ENCODE measurements at regions not wholly inside any gene's neighbourhood (a gene's known extent, or its start where the extent isn't known, plus 50 kb on each side); places are given as distances from the start of the nearest gene placed in this dataset.

- Mint-ChIP-seq H3K4me1 (ENCODE audit: low read depth, unreplicated experiment) (peaks cover 26% of the 10 kb centered on the region), H3K27me3 (ENCODE audit: unreplicated experiment) (no peaks in the 10 kb centered on the region), H3K27ac (ENCODE audit: unreplicated experiment) (no peak overlapping the region), H3K36me3 (ENCODE audit: insufficient read depth, unreplicated experiment) (peaks cover 9% of the 10 kb centered on the region), H3K4me3 (ENCODE audit: low read depth, unreplicated experiment) (no peak overlapping the region), H3K9me3 (ENCODE audit: low read depth, unreplicated experiment) (no peaks in the 10 kb centered on the region)
- CTCF ChIA-PET: interaction anchor here (0.7 kb wide), 3 partner anchors 86 to 379 kb away, joined by 3 to 4 read pairs (median 3); no protein-coding TSS in a partner anchor
- DNase-seq: no peak
- TF ChIP-seq, protein P1, sequence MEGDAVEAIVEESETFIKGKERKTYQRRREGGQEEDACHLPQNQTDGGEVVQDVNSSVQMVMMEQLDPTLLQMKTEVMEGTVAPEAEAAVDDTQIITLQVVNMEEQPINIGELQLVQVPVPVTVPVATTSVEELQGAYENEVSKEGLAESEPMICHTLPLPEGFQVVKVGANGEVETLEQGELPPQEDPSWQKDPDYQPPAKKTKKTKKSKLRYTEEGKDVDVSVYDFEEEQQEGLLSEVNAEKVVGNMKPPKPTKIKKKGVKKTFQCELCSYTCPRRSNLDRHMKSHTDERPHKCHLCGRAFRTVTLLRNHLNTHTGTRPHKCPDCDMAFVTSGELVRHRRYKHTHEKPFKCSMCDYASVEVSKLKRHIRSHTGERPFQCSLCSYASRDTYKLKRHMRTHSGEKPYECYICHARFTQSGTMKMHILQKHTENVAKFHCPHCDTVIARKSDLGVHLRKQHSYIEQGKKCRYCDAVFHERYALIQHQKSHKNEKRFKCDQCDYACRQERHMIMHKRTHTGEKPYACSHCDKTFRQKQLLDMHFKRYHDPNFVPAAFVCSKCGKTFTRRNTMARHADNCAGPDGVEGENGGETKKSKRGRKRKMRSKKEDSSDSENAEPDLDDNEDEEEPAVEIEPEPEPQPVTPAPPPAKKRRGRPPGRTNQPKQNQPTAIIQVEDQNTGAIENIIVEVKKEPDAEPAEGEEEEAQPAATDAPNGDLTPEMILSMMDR (IDR thresholded peaks at IDR 0.05; ENCODE audit: unreplicated experiment): no peak
- BruUV-seq (replicated peaks): no TSS peak
- intact Hi-C loops (cut with micrococcal nuclease; ENCODE audit: unreplicated experiment): no loop called here
Observed at GRCh38 chr2:158006961-158007719, 94.5 kb upstream of the UPP2 start.

GRCh38 chr2:158004126-158004764, 97.4 kb upstream of the UPP2 start:
- no peak for DNase-seq
- intact Hi-C loops (cut with micrococcal nuclease; ENCODE audit: unreplicated experiment): no loop called here
- no peaks in the 10 kb centered on the region for H3K36me3 Mint-ChIP-seq (ENCODE audit: insufficient read depth, unreplicated experiment)
- peaks cover 8% of the 10 kb centered on the region for H3K4me1 Mint-ChIP-seq (ENCODE audit: low read depth, unreplicated experiment)
- TF ChIP-seq, protein P1 (IDR thresholded peaks at IDR 0.05; ENCODE audit: unreplicated experiment): no peak
- no peaks in the 10 kb centered on the region for H3K27me3 Mint-ChIP-seq (ENCODE audit: unreplicated experiment)
- CTCF ChIA-PET: no interaction called here
- no peak overlapping the region for H3K4me3 Mint-ChIP-seq (ENCODE audit: low read depth, unreplicated experiment)
- H3K9me3 Mint-ChIP-seq (ENCODE audit: low read depth, unreplicated experiment): no peaks in the 10 kb centered on the region
- H3K27ac Mint-ChIP-seq (ENCODE audit: unreplicated experiment): no peak overlapping the region
- BruUV-seq (replicated peaks): no TSS peak

DNA sequence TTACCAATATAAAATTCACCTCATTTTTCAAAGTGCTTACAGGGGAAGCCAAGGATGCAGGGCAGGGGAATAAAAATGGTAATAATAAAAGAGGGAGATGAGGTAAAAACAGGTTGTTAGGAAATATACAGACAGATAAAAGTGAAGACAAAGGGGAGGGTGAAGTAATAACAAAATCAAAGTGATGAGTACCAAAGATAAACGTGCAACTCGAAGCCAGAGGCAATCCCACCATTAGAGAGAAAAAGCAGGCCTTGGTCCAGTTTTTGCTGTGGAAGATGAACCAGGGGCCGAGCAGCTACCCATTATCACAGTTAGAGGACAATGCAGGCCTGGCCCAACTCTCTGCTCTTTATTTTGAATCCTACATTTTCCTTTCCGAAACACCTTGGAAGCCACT, 99.6 kb upstream of the UPP2 start:
- H3K27ac Mint-ChIP-seq (ENCODE audit: unreplicated experiment): no peak overlapping the region
- no peak overlapping the region for H3K4me3 Mint-ChIP-seq (ENCODE audit: low read depth, unreplicated experiment)
- BruUV-seq (replicated peaks): no TSS peak
- peaks cover 3% of the 10 kb centered on the region for H3K4me1 Mint-ChIP-seq (ENCODE audit: low read depth, unreplicated experiment)
- no peaks in the 10 kb centered on the region for H3K9me3 Mint-ChIP-seq (ENCODE audit: low read depth, unreplicated experiment)
- CTCF ChIA-PET: interaction anchor here (1.0 kb wide), 1 partner anchor 119 kb away, joined by 3 read pairs; no protein-coding TSS in a partner anchor
- H3K27me3 Mint-ChIP-seq (ENCODE audit: unreplicated experiment): no peaks in the 10 kb centered on the region
- intact Hi-C loops (cut with micrococcal nuclease; ENCODE audit: unreplicated experiment): no loop called here
- no peak for DNase-seq
- TF ChIP-seq, protein P1 (IDR thresholded peaks at IDR 0.05; ENCODE audit: unreplicated experiment): no peak
- no peaks in the 10 kb centered on the region for H3K36me3 Mint-ChIP-seq (ENCODE audit: insufficient read depth, unreplicated experiment)

- intact Hi-C loops (cut with micrococcal nuclease; ENCODE audit: unreplicated experiment): no loop called here
Observed at GRCh38 chr2:157996799-157997198, 104.9 kb upstream of the UPP2 start.

More at GRCh38 chr2:157996799-157997198, 104.9 kb upstream of the UPP2 start:
- Mint-ChIP-seq H3K27me3 (ENCODE audit: unreplicated experiment) (no peaks in the 10 kb centered on the region), H3K27ac (ENCODE audit: unreplicated experiment) (no peak overlapping the region), H3K4me1 (ENCODE audit: low read depth, unreplicated experiment) (no peaks in the 10 kb centered on the region), H3K9me3 (ENCODE audit: low read depth, unreplicated experiment) (no peaks in the 10 kb centered on the region), H3K36me3 (ENCODE audit: insufficient read depth, unreplicated experiment) (no peaks in the 10 kb centered on the region), H3K4me3 (ENCODE audit: low read depth, unreplicated experiment) (no peak overlapping the region)
- CTCF ChIA-PET: interaction anchor here (0.6 kb wide), 1 partner anchor 1355 kb away, joined by 4 read pairs; no protein-coding TSS in a partner anchor
- no peak for DNase-seq
- BruUV-seq (replicated peaks): no TSS peak
- TF ChIP-seq, protein P1 (IDR thresholded peaks at IDR 0.05; ENCODE audit: unreplicated experiment): no peak
